ENCODE measurements at regions not wholly inside any gene's neighbourhood (a gene's known extent, or its start where the extent isn't known, plus 50 kb on each side); places are given as distances from the start of the nearest gene placed in this dataset.

DNA sequence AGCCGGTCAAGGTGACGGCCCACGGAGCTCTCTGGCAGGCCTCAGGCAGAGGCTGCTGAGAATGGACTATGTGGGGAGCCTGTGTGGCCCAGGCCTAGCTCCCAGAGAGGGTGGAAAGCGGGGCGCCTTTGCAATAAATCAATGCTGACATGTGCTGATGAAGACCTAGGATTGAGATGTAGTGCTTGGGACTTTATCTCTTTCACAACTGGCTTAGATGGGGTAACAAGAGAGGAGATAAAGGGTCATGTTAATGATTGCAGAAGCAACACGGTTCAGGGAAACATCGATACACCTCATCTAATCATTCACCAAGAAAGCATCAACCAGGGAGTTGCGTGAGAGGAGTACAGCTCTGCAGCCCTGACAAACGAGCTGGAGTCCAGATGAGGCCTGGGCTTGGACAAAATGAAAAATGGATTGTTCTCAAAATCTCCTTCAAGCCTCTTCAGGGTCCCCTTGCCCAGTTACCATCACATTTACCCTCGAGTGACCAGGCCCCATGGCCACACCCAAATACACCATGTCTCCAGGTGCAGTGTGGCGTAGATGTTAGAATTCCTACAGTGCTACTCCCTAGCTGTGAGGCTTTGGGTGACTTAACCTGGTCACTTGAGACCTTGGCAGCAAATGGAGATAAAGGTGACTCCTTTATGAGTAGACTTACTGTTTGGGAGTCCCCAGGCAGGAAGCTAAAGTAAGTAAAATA is 146.4 kb upstream of the LIPC start (continued):
- TF ChIP-seq ZNF687 (CRISPR knock-in tag; IDR thresholded peaks at IDR 0.05) (peak; percentile 69), SMAD3 (CRISPR knock-in tag; IDR thresholded peaks at IDR 0.05) (peak; percentile 34; the same call in 1 of the 2 replicates), KDM6A (CRISPR knock-in tag; IDR thresholded peaks at IDR 0.05; ENCODE audit: low read depth) (peak; percentile 58; the same call in 1 of the 2 replicates), NONO (IDR thresholded peaks at IDR 0.05) (no peak), NONO (CRISPR knock-in tag; conservative IDR thresholded peaks at IDR 0.05) (peak; percentile 74), TFDP2 (CRISPR knock-in tag; IDR thresholded peaks at IDR 0.05) (0 out of 2 replicates have a peak, but pooled peaks have one; percentile 20), ZFX (CRISPR knock-in tag; IDR thresholded peaks at IDR 0.05; ENCODE audit: low read depth) (peak; percentile 52; the same call in 1 of the 2 replicates), SRSF1 (optimal IDR thresholded peaks at IDR 0.05; ENCODE audit: low read depth, low read length) (no peak), ZNF883 (CRISPR knock-in tag; IDR thresholded peaks at IDR 0.05; ENCODE audit: not compliant biosample characterization) (no peak), POGZ (CRISPR knock-in tag; IDR thresholded peaks at IDR 0.05) (peak; percentile 35; the same call in 1 of the 2 replicates), ZNF788 (CRISPR knock-in tag; IDR thresholded peaks at IDR 0.05; ENCODE audit: borderline replicate concordance) (no peak), ZNF292 (CRISPR knock-in tag; IDR thresholded peaks at IDR 0.05; ENCODE audit: borderline replicate concordance, low read depth) (peak; percentile 74), THRA (CRISPR knock-in tag; IDR thresholded peaks at IDR 0.05; ENCODE audit: borderline replicate concordance) (peak; percentile 41; the same call in 1 of the 2 replicates), RELA (CRISPR knock-in tag; IDR thresholded peaks at IDR 0.05) (no peak)
- TF ChIP-seq, protein P1, sequence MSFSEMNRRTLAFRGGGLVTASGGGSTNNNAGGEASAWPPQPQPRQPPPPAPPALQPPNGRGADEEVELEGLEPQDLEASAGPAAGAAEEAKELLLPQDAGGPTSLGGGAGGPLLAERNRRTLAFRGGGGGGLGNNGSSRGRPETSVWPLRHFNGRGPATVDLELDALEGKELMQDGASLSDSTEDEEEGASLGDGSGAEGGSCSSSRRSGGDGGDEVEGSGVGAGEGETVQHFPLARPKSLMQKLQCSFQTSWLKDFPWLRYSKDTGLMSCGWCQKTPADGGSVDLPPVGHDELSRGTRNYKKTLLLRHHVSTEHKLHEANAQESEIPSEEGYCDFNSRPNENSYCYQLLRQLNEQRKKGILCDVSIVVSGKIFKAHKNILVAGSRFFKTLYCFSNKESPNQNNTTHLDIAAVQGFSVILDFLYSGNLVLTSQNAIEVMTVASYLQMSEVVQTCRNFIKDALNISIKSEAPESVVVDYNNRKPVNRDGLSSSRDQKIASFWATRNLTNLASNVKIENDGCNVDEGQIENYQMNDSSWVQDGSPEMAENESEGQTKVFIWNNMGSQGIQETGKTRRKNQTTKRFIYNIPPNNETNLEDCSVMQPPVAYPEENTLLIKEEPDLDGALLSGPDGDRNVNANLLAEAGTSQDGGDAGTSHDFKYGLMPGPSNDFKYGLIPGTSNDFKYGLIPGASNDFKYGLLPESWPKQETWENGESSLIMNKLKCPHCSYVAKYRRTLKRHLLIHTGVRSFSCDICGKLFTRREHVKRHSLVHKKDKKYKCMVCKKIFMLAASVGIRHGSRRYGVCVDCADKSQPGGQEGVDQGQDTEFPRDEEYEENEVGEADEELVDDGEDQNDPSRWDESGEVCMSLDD (CRISPR knock-in tag; IDR thresholded peaks at IDR 0.05; ENCODE audit: borderline replicate concordance): peak; percentile 95
- TF ChIP-seq, protein P2, sequence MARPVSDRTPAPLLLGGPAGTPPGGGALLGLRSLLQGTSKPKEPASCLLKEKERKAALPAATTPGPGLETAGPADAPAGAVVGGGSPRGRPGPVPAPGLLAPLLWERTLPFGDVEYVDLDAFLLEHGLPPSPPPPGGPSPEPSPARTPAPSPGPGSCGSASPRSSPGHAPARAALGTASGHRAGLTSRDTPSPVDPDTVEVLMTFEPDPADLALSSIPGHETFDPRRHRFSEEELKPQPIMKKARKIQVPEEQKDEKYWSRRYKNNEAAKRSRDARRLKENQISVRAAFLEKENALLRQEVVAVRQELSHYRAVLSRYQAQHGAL (CRISPR knock-in tag; IDR thresholded peaks at IDR 0.05; ENCODE audit: not compliant biosample characterization): no peak
